GM23338 (cell line): ENCODE measurements at regions not wholly inside any gene's neighbourhood (a gene's known extent, or its start where the extent isn't known, plus 50 kb on each side); places are given as distances from the start of the nearest gene placed in this dataset.

Source experiments
- CREB1 ChIP-seq: fragments of 250-450 bp; sonication (Bioruptor Pico); IDR thresholded peaks from 2 replicates; pipeline ENCODE4 v1.5.0; 2020; ENCODE audit warnings: low read depth, mild to moderate bottlenecking, moderate library complexity
- EZH2 ChIP-seq: fragments of 200-600 bp; sonication (generic); IDR thresholded peaks from one replicate; pipeline ENCODE4 v1.8.0; 2017; ENCODE audit warnings: antibody characterized with exemption, mild to moderate bottlenecking, low read depth; ENCODE audit not compliant: unreplicated experiment
- EZH2phosphoT487 ChIP-seq: fragments of 200-600 bp; sonication (generic); IDR thresholded peaks from one replicate; pipeline ENCODE4 v1.8.1; 2018; ENCODE audit warnings: antibody characterized with exemption; ENCODE audit not compliant: unreplicated experiment
- JUNB ChIP-seq: IDR thresholded peaks from one replicate; pipeline ENCODE4 v1.6.1; 2016; ENCODE audit warnings: antibody characterized with exemption; ENCODE audit not compliant: unreplicated experiment
- POLR2AphosphoS5 ChIP-seq: IDR thresholded peaks from 2 replicates; pipeline ENCODE4 v1.6.1; 2016; ENCODE audit warnings: antibody characterized with exemption, low read depth
- STAT1 ChIP-seq: IDR thresholded peaks from one replicate; pipeline ENCODE4 v1.6.1; 2016; ENCODE audit warnings: antibody characterized with exemption; ENCODE audit not compliant: unreplicated experiment
- ZNF331 ChIP-seq: fragments of 250-450 bp; sonication (Bioruptor Pico); IDR thresholded peaks from 2 replicates; pipeline ENCODE4 v1.5.0; 2020; ENCODE audit warnings: low read depth, mild to moderate bottlenecking, moderate library complexity
- TF ChIP-seq, protein P1 (sequence below), 2 experiments: fragments of 200-600 bp in 1 of 2; sonication (generic) in 1 of 2; conservative IDR thresholded peaks; 2 replicates each; pipeline versions ENCODE4 v1.5.1 to v1.6.1; 2016 to 2017; ENCODE audit warnings: antibody characterized with exemption in 2 of 2, low read depth in 2 of 2, mild to moderate bottlenecking in 2 of 2, moderate library complexity in 1 of 2
- TF ChIP-seq, protein P2 (sequence below): IDR thresholded peaks from one replicate; pipeline ENCODE4 v1.6.1; 2018; ENCODE audit warnings: antibody characterized with exemption; ENCODE audit not compliant: unreplicated experiment

DNA sequence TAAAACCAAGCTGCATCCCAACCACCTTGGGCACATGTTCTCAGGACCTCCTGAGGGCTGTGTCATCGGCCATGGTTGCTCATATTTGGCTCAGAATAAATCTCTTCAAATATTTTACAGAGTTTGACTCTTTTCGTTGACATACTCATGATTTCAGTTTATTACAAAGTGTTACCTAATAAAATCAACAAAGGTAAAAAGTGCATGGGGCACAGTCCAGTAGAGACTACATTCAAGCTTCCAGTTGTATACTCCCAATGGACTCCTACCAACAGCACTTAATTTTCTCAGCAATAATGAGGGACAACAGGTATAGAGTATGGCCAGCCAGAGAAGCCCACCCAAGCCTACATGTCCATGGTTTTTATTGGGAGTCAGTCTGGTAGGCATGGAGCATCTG is 347.9 kb upstream of the FAT3 start:
- TF ChIP-seq JUNB (no peak), EZH2 (no peak), STAT1 (no peak), POLR2AphosphoS5 (no peak), ZNF331 (CRISPR knock-in tag) (no peak), CREB1 (CRISPR knock-in tag) (no peak), EZH2phosphoT487 (no peak)
- TF ChIP-seq, protein P1, sequence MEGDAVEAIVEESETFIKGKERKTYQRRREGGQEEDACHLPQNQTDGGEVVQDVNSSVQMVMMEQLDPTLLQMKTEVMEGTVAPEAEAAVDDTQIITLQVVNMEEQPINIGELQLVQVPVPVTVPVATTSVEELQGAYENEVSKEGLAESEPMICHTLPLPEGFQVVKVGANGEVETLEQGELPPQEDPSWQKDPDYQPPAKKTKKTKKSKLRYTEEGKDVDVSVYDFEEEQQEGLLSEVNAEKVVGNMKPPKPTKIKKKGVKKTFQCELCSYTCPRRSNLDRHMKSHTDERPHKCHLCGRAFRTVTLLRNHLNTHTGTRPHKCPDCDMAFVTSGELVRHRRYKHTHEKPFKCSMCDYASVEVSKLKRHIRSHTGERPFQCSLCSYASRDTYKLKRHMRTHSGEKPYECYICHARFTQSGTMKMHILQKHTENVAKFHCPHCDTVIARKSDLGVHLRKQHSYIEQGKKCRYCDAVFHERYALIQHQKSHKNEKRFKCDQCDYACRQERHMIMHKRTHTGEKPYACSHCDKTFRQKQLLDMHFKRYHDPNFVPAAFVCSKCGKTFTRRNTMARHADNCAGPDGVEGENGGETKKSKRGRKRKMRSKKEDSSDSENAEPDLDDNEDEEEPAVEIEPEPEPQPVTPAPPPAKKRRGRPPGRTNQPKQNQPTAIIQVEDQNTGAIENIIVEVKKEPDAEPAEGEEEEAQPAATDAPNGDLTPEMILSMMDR (conservative IDR thresholded peaks at IDR 0.05; ENCODE audit: low read depth in 2 of 2) = no peak
- TF ChIP-seq, protein P2, sequence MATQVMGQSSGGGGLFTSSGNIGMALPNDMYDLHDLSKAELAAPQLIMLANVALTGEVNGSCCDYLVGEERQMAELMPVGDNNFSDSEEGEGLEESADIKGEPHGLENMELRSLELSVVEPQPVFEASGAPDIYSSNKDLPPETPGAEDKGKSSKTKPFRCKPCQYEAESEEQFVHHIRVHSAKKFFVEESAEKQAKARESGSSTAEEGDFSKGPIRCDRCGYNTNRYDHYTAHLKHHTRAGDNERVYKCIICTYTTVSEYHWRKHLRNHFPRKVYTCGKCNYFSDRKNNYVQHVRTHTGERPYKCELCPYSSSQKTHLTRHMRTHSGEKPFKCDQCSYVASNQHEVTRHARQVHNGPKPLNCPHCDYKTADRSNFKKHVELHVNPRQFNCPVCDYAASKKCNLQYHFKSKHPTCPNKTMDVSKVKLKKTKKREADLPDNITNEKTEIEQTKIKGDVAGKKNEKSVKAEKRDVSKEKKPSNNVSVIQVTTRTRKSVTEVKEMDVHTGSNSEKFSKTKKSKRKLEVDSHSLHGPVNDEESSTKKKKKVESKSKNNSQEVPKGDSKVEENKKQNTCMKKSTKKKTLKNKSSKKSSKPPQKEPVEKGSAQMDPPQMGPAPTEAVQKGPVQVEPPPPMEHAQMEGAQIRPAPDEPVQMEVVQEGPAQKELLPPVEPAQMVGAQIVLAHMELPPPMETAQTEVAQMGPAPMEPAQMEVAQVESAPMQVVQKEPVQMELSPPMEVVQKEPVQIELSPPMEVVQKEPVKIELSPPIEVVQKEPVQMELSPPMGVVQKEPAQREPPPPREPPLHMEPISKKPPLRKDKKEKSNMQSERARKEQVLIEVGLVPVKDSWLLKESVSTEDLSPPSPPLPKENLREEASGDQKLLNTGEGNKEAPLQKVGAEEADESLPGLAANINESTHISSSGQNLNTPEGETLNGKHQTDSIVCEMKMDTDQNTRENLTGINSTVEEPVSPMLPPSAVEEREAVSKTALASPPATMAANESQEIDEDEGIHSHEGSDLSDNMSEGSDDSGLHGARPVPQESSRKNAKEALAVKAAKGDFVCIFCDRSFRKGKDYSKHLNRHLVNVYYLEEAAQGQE = no peak
